ENCODE measurements at regions not wholly inside any gene's neighbourhood (a gene's known extent, or its start where the extent isn't known, plus 50 kb on each side); places are given as distances from the start of the nearest gene placed in this dataset.

GRCh38 chr18:75531851-75532459 is 104.5 kb upstream of the SMIM21 start:
- DNase-seq (ENCODE audit: low read depth), result no peak

- no peak for DNase-seq (ENCODE audit: low read depth)
Measured at GRCh38 chr18:75531212-75531850, 103.8 kb upstream of the SMIM21 start.

- no peak for DNase-seq (ENCODE audit: low read depth)
Measured at GRCh38 chr18:75530566-75531211, 103.2 kb upstream of the SMIM21 start.

- DNase-seq (ENCODE audit: low read depth), result no peak
Measured at GRCh38 chr18:75530118-75530517, 102.6 kb upstream of the SMIM21 start.

- DNase-seq (ENCODE audit: low read depth), result no peak
Measured at GRCh38 chr18:75529394-75529793, 101.9 kb upstream of the SMIM21 start.

- DNase-seq (ENCODE audit: low read depth), result no peak
Measured at GRCh38 chr18:75527848-75528685, 100.6 kb upstream of the SMIM21 start.

- DNase-seq (ENCODE audit: low read depth), result no peak
Measured at GRCh38 chr18:75526038-75526437, 98.5 kb upstream of the SMIM21 start.

- DNase-seq (ENCODE audit: low read depth), result no peak
Measured at GRCh38 chr18:75525331-75525730, 97.8 kb upstream of the SMIM21 start.

GRCh38 chr18:75524841-75525240 is 97.3 kb upstream of the SMIM21 start:
- no peak for DNase-seq (ENCODE audit: low read depth)

- DNase-seq (ENCODE audit: low read depth), result no peak
Measured at GRCh38 chr18:75524181-75524580, 96.7 kb upstream of the SMIM21 start.

GRCh38 chr18:75521816-75522215 is 94.3 kb upstream of the SMIM21 start:
- no peak for DNase-seq (ENCODE audit: low read depth)

- no peak for DNase-seq (ENCODE audit: low read depth)
Measured at GRCh38 chr18:75518007-75518406, 90.5 kb upstream of the SMIM21 start.

GRCh38 chr18:75517286-75517685 is 89.8 kb upstream of the SMIM21 start:
- DNase-seq (ENCODE audit: low read depth), result no peak

- DNase-seq (ENCODE audit: low read depth), result no peak
Measured at GRCh38 chr18:75507636-75508035, 80.1 kb upstream of the SMIM21 start.

- no peak for DNase-seq (ENCODE audit: low read depth)
Measured at GRCh38 chr18:75506913-75507312, 79.4 kb upstream of the SMIM21 start.

- DNase-seq (ENCODE audit: low read depth), result no peak
Measured at GRCh38 chr18:75504469-75504868, 77.0 kb upstream of the SMIM21 start.

- DNase-seq (ENCODE audit: low read depth), result no peak
Measured at GRCh38 chr18:75503615-75504014, 76.1 kb upstream of the SMIM21 start.

GRCh38 chr18:75502286-75502685 is 74.8 kb upstream of the SMIM21 start:
- no peak for DNase-seq (ENCODE audit: low read depth)

- DNase-seq (ENCODE audit: low read depth), result no peak
Measured at GRCh38 chr18:75500545-75500944, 73.0 kb upstream of the SMIM21 start.

GRCh38 chr18:75497576-75498235 is 70.2 kb upstream of the SMIM21 start:
- DNase-seq (ENCODE audit: low read depth), result no peak

- no peak for DNase-seq (ENCODE audit: low read depth)
Measured at GRCh38 chr18:75496151-75496550, 68.6 kb upstream of the SMIM21 start.

GRCh38 chr18:75492852-75493251 is 65.3 kb upstream of the SMIM21 start:
- DNase-seq (ENCODE audit: low read depth), result no peak

Data from fibroblast of gingiva (primary cell).